GM18520 (cell line): ENCODE measurements at regions not wholly inside any gene's neighbourhood (a gene's known extent, or its start where the extent isn't known, plus 50 kb on each side); places are given as distances from the start of the nearest gene placed in this dataset.
"Not testable (repeated sequence)": the region's sequence is repeated elsewhere in the genome, so short reads cannot be mapped to it uniquely, and the experiment has no call there.

ENCODE experiments used
- ATAC-seq: cut with Tn5 transposase; IDR thresholded peaks from one replicate; pipeline ENCODE4 v1.9.1; 2021; ENCODE audit not compliant: unreplicated experiment

GRCh38 chr4:152073351-152074087 is 312.7 kb upstream of the GATB start:
- ATAC-seq = no peak

GRCh38 chr4:152072906-152073305 is 312.1 kb upstream of the GATB start:
- no peak for ATAC-seq

GRCh38 chr4:152072001-152072485 is 311.2 kb upstream of the GATB start:
- ATAC-seq = no peak

DNA sequence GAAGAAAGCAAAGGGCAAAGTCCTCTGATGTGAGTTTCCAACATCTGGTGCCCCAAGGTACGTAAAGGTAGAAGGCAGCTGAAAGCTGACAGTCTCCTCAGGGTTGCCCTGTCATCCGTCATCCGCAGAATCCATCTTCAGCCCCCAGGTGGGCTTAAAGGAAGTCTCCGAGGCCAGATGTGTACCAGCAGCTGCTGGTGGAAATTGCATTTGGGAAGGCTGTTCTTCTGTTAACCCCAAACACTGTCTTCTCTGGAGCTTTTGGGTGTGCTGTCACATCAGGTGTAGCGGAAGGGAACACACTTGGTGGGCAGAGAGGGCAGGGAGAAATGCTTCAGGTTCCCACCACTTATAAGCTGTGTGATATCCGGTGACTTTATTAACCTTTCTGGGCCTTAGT is 310.0 kb upstream of the GATB start:
- no peak for ATAC-seq

- no peak for ATAC-seq
Measured at GRCh38 chr4:152068866-152069265, 308.1 kb upstream of the GATB start.

GRCh38 chr4:152065545-152065944 is 304.7 kb upstream of the GATB start:
- ATAC-seq = no peak

DNA sequence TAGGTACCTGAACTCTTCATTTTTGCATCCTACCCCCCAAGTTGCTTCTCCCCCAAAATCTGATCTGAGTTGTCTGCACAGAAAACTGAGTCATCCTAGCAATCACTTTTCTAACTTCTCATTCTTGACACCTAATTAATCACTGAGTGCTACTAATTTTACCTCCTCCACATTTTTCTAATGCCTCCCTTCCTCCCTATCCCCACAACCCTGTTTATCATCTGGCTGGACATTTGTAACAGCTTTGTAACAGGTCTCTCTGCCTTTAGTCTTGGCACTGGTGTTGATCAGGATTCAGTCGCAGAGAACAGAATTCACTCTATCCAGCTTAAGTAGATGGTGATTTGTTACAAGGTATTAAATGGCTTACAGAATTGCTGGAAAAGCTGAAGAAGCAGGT is 303.9 kb upstream of the GATB start:
- ATAC-seq = no peak

GRCh38 chr4:152064282-152064681 is 303.5 kb upstream of the GATB start:
- ATAC-seq = no peak

DNA sequence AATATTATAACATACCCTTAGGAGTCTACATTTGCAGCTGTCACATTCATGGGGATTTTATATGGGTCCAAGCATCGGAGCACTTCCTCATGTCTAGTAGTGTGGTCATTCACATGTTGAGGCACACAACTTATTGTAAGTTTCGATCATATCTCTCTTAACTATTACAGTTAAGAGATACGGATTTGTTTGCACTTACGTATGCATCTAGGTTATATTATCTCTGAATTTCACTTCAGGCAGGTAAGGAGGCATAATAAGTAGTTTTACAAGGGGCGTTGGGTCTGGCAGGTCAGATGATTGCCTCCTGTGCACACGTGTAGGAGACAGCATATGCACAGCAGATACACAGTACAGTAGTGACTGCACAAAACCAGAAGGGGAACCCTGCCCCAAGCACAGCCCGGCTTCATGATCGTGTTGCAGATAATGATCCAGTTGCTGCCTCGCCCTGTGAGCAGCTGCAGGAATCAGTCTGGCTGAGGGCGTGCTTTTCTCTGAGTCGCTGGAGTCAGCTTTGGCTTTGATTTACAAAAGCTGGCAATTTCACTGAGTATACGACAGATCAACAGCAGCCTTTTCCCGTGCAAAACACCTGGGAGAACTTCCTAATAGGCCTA is 302.9 kb upstream of the GATB start:
- ATAC-seq = no peak

- no peak for ATAC-seq
Measured at GRCh38 chr4:152062936-152063620, 302.3 kb upstream of the GATB start.

GRCh38 chr4:152054731-152055130 is 293.9 kb upstream of the GATB start:
- ATAC-seq = no peak

DNA sequence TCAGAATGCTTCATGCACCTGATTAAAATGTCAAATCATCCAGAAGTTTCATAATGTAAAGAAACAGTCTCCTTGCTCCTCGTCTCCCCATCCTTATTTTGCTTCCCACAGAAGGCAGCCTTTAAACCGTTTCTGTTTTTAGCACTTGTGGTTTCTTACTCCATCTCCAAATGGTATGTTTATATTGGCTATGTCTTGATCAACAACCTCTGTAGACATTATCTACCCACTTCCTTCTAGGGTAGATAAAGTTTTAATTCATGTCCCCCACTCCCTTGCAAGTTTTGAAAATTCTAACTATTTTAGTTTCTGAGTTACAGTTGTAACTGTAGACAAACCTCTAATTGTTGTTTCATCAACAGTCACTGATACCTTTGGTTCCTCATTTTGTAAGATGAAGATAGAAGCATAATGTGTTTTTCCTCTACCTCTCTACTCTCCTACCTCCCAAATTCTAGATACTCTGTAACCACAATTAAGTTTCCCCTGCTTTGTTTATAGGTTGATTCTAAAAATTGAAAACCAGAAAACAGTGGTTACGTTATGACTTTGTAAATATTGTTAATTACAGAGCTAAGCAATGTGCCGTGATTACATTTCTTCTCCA is 291.7 kb upstream of the GATB start:
- ATAC-seq = no peak

DNA sequence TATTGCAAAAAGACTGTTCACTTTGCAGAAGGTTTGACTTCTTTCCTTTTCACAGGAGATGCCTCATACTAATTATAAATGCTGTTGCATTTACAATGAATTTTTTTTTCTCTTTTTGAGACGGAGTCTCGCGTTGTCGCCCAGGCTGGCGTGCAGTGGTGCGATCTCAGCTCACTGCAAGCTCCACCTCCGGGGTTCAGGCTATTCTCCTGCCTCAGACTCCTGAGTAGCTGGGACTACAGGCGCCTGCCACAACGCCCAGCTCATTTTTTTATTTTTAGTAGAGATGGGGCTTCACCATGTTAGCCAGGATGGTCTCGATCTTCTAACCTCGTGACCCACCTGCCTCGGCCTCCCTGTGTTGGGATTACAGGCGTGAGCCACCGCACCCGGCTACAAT is 290.5 kb upstream of the GATB start:
- not testable (repeated sequence) for ATAC-seq

DNA sequence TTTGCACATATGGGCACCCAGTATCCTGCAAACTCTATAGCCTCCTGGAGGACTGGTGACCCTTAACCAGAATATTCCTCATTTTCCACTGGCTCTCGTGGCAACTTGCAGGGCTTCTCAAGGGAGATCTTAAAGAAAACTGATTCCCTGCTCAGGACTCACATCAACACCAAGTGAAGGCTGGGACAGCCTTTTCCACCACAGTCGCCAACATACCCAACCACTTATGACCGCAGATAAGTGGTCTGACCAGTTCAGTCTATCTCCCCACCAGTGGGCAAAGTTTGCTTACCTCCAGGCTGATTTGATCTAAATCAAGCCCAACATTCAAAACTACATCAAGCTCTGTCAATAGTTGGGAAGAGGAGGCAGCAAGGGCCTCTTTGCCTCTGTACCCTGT is 289.3 kb upstream of the GATB start:
- no peak for ATAC-seq

DNA sequence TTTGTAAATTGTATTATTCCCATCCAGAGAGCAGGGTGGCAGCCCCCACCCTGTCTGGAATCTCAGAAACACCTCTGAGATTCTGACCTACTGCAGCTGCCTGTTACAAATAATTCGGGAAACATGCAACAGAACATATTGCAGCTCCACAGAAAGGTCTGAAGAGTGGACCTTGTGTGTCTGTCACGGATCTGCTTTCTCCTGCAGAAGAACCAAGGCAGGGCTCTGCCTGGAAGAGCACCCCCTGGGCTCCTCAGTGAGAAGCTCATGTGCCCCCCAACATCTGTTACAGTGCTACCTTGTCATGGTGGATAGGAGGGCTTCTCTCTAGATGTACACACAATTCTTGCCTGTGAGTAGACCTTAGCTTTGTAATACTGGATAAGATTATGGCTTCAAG is 286.6 kb upstream of the GATB start:
- no peak for ATAC-seq

GRCh38 chr4:152045807-152046571 is 285.2 kb upstream of the GATB start:
- ATAC-seq = no peak

DNA sequence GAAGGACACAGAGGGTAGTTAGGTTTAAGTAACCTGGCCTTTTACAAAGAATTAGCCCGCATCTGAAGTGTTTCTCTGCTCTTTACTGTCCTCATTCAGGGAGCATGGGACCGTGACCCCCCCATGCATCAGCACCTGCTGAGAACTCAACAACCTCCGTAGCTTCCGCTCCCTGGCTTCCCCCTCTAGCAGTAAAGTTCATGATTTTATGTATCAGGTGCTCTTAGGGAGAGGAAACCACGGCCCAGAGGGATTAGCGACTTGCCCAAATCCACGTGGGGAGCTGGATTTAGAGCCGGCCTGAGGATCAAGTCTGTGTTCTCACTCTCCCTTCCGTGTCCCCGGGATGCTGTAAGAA is 284.6 kb upstream of the GATB start:
- no peak for ATAC-seq

DNA sequence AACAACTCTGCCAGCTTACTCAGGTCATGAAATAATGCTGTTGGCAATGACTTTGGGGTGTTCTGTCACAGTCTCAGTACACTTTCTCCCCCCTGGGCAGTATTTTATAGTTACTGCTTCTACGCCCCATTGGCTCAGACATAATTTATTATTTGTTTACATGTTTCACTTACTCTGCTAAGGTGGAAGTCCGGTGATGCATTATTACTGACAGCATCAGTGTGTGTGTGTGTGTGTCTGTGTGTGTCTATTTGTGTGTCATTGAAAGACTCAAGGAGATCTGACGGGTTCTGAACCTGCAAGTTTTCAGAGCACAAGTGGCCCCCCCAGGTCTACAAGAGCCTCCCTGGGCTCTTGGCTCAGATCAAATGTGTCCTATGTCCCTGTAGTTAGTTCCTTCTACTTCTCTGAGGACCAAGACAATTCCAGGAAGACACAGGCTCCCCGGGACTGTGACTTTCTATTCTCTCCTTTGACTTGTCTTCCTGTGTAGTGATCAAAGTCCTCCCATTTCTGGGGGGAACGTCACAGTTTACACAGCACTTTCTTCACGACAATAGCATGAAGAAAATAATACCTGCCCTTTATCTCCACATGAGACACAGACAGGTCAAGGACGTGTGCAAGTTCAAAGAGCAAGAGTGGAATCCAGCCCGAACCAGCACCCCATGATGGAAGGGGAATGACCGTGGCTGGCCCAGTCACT is 283.7 kb upstream of the GATB start:
- no peak for ATAC-seq

DNA sequence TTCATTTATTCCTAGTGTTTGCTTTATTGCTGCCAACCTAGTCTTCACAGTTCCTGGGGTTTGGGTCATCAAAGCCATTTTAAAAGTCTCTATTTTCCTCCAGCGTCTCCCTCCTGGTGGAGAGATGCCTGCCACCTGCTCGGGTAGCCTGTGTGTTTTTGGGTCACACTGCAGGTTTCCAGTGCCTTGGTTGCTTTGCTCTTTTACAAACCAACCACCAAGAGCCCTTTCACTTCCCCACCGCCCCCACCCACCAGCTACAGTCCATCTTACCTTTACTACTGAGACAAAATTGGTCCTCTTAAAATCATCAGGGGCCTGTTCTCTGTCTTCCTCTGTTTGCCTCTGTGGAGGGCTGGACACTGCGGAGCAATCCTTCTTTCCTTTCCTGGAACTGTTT is 280.5 kb upstream of the GATB start:
- ATAC-seq = no peak

GRCh38 chr4:152039691-152040090 is 278.9 kb upstream of the GATB start:
- ATAC-seq = no peak
